Heart left ventricle (tissue), 13 donors: ENCODE measurements at regions not wholly inside any gene's neighbourhood (a gene's known extent, or its start where the extent isn't known, plus 50 kb on each side); places are given as distances from the start of the nearest gene placed in this dataset.
A peak's percentile ranks its signal among the peaks of the same experiment; 100 is the strongest.

Experiments
- CTCF ChIP-seq, 12 donors: fragments of 200-600 bp; sonication (generic) in 4 of 12; IDR thresholded peaks; one replicate each; pipeline versions ENCODE4 v1.5.0 to v1.8.0; 2018 to 2022; ENCODE audit warnings: antibody characterized with exemption in 12 of 12, mild to moderate bottlenecking in 5 of 12
- POLR2A ChIP-seq, 2 donors: fragments of 450-650 bp; IDR thresholded peaks; one replicate each; pipeline ENCODE4 v1.6.1; 2017; ENCODE audit warnings: antibody characterized with exemption in 2 of 2, mild to moderate bottlenecking in 2 of 2, moderate library complexity in 2 of 2
- donor health status: ischemic (EF 13 %, LVEDD 7.1; RV severe dilation, severe dysfunction).
- donor health status: DM: no; HTN: yes; CAD: no.
- donor health status: DM: no; HTN: no; CAD: no.
- donor health status: ischemic (EF 25% LVEDD 6.9; RV normal size, moderate dysfunction).
- donor health status: ischemic (EF 25% LVEDD 5.7; RV mildly dilated, moderate dysfunction).
- donor health status: ischemic (EF 35%, LVEDD 5.7; RV mildly dilated, moderate dysfunction).
- donor health status: nonischemic (EF 11% LVEDD 7.7; RV severe dilation, severe dysfunction).
- donor health status: DM: yes; HTN: yes; CAD: no.
- donor health status: PGD.
- donor health status: ischemic (EF 29% LVEDD 5.4; RV normal size, mild dysfunction).
- donor health status: nonischemic (EF 23%, LVEDD 6.1; RV moderate dilation, normal function).

- TF ChIP-seq CTCF (IDR thresholded peaks at IDR 0.05) (no peak), POLR2A (IDR thresholded peaks at IDR 0.05) (peak in 1 of 2 donors; percentile 73)
These were observed 156.0 kb upstream of the MAST4 start for GRCh38 chr5:66440202-66440680.
